Subcutaneous abdominal adipose tissue (tissue), 5 donors: ENCODE measurements at regions not wholly inside any gene's neighbourhood (a gene's known extent, or its start where the extent isn't known, plus 50 kb on each side); places are given as distances from the start of the nearest gene placed in this dataset.

Source experiments
- H3K27ac ChIP-seq: one replicate; pipeline ENCODE4 v1.7.0; 2013; ENCODE audit warnings: low read depth, mild to moderate bottlenecking, inconsistent platforms, low read length, moderate library complexity
- H3K27me3 ChIP-seq, 5 donors: one replicate each; pipeline ENCODE4 v1.7.0; 2013; ENCODE audit warnings: low read length in 5 of 5, inconsistent platforms in 1 of 5; ENCODE audit not compliant: control insufficient read depth in 5 of 5, insufficient read depth in 4 of 5
- H3K36me3 ChIP-seq, 5 donors: one replicate each; pipeline ENCODE4 v1.7.0; 2013; ENCODE audit warnings: low read length in 5 of 5; ENCODE audit not compliant: control insufficient read depth in 5 of 5, insufficient read depth in 5 of 5
- H3K4me1 ChIP-seq, 5 donors: one replicate each; pipeline ENCODE4 v1.7.0; 2013; ENCODE audit warnings: low read length in 5 of 5, mild to moderate bottlenecking in 3 of 5, moderate library complexity in 1 of 5; ENCODE audit not compliant: control insufficient read depth in 5 of 5, insufficient read depth in 5 of 5
- H3K4me3 ChIP-seq, 5 donors: one replicate each; pipeline ENCODE4 v1.7.0; 2013; ENCODE audit warnings: low read length in 5 of 5, low read depth in 1 of 5
- H3K9ac ChIP-seq, 5 donors: one replicate each; pipeline ENCODE4 v1.7.0; 2013; ENCODE audit warnings: low read length in 5 of 5, mild to moderate bottlenecking in 4 of 5, moderate library complexity in 3 of 5
- H3K9me3 ChIP-seq, 5 donors: one replicate each; pipeline ENCODE4 v1.7.0; 2013; ENCODE audit warnings: low read length in 5 of 5; ENCODE audit not compliant: control insufficient read depth in 5 of 5
- donor health status: healthy.
- donor health status: healthy.
- donor health status: healthy.
- donor health status: healthy.
- donor health status: healthy.

GRCh38 chr5:89864941-89865340, 544.6 kb downstream of the CETN3 start:
- Histone ChIP-seq H3K9me3 (no peaks in the 10 kb centered on the region), H3K36me3 (no peaks in the 10 kb centered on the region), H3K4me1 (no peaks in the 10 kb centered on the region), H3K9ac (no peak overlapping the region), H3K4me3 (no peak overlapping the region), H3K27me3 (no peaks in the 10 kb centered on the region), H3K27ac (no peak overlapping the region)

GRCh38 chr5:89857790-89858189, 551.8 kb downstream of the CETN3 start:
- no peak overlapping the region for H3K27ac ChIP-seq
- no peaks in the 10 kb centered on the region for H3K9me3 ChIP-seq
- H3K4me1 ChIP-seq, result no peaks in the 10 kb centered on the region
- no peaks in the 10 kb centered on the region for H3K36me3 ChIP-seq
- no peak overlapping the region for H3K4me3 ChIP-seq
- H3K9ac ChIP-seq, result no peak overlapping the region
- H3K27me3 ChIP-seq, result no peaks in the 10 kb centered on the region

GRCh38 chr5:89855417-89855816, 554.1 kb downstream of the CETN3 start:
- H3K27ac ChIP-seq, result no peak overlapping the region
- no peak overlapping the region for H3K9ac ChIP-seq
- H3K4me3 ChIP-seq, result no peak overlapping the region
- no peaks in the 10 kb centered on the region for H3K27me3 ChIP-seq
- H3K36me3 ChIP-seq, result no peaks in the 10 kb centered on the region
- H3K9me3 ChIP-seq, result no peaks in the 10 kb centered on the region
- H3K4me1 ChIP-seq, result peaks cover 0 to 1% (median 0%) of the 10 kb centered on the region in 5 donors

- Histone ChIP-seq H3K9ac (no peak overlapping the region), H3K4me1 (peaks cover 0 to 11% (median 0%) of the 10 kb centered on the region in 5 donors), H3K36me3 (no peaks in the 10 kb centered on the region), H3K4me3 (no peak overlapping the region), H3K9me3 (no peaks in the 10 kb centered on the region), H3K27ac (no peak overlapping the region), H3K27me3 (no peaks in the 10 kb centered on the region)
Measured at GRCh38 chr5:89851911-89852310, 557.6 kb downstream of the CETN3 start.

GRCh38 chr5:89850513-89850865, 559.1 kb downstream of the CETN3 start:
- Histone ChIP-seq H3K9me3 (no peaks in the 10 kb centered on the region), H3K9ac (no peak overlapping the region), H3K36me3 (no peaks in the 10 kb centered on the region), H3K4me3 (no peak overlapping the region), H3K4me1 (peaks cover 0 to 11% (median 0%) of the 10 kb centered on the region in 5 donors), H3K27ac (no peak overlapping the region), H3K27me3 (no peaks in the 10 kb centered on the region)

GRCh38 chr5:89849830-89850512, 559.6 kb downstream of the CETN3 start:
- no peaks in the 10 kb centered on the region for H3K9me3 ChIP-seq
- H3K27me3 ChIP-seq, result no peaks in the 10 kb centered on the region
- no peaks in the 10 kb centered on the region for H3K36me3 ChIP-seq
- H3K27ac ChIP-seq, result no peak overlapping the region
- peaks cover 0 to 11% (median 0%) of the 10 kb centered on the region in 5 donors for H3K4me1 ChIP-seq
- no peak overlapping the region for H3K9ac ChIP-seq
- H3K4me3 ChIP-seq, result no peak overlapping the region

- peaks cover 0 to 11% (median 0%) of the 10 kb centered on the region in 5 donors for H3K4me1 ChIP-seq
- H3K36me3 ChIP-seq, result no peaks in the 10 kb centered on the region
- H3K9ac ChIP-seq, result no peak overlapping the region
- H3K4me3 ChIP-seq, result no peak overlapping the region
- H3K27ac ChIP-seq, result no peak overlapping the region
- H3K27me3 ChIP-seq, result no peaks in the 10 kb centered on the region
- H3K9me3 ChIP-seq, result no peaks in the 10 kb centered on the region
Measured at GRCh38 chr5:89847743-89848142, 561.8 kb downstream of the CETN3 start.

- Histone ChIP-seq H3K4me3 (no peak overlapping the region), H3K9ac (no peak overlapping the region), H3K27me3 (no peaks in the 10 kb centered on the region), H3K27ac (no peak overlapping the region), H3K4me1 (peaks cover 0 to under 1% (median 0%) of the 10 kb centered on the region in 5 donors), H3K36me3 (no peaks in the 10 kb centered on the region), H3K9me3 (no peaks in the 10 kb centered on the region)
Measured at GRCh38 chr5:89844548-89844947, 565.0 kb downstream of the CETN3 start.

GRCh38 chr5:89842531-89842930, 567.0 kb downstream of the CETN3 start:
- Histone ChIP-seq H3K27me3 (no peaks in the 10 kb centered on the region), H3K4me1 (no peaks in the 10 kb centered on the region), H3K9me3 (no peaks in the 10 kb centered on the region), H3K9ac (no peak overlapping the region), H3K36me3 (no peaks in the 10 kb centered on the region), H3K27ac (no peak overlapping the region), H3K4me3 (no peak overlapping the region)

GRCh38 chr5:89840906-89841305, 568.6 kb downstream of the CETN3 start:
- no peaks in the 10 kb centered on the region for H3K27me3 ChIP-seq
- no peak overlapping the region for H3K4me3 ChIP-seq
- no peak overlapping the region for H3K9ac ChIP-seq
- H3K27ac ChIP-seq, result no peak overlapping the region
- no peaks in the 10 kb centered on the region for H3K4me1 ChIP-seq
- H3K36me3 ChIP-seq, result no peaks in the 10 kb centered on the region
- no peaks in the 10 kb centered on the region for H3K9me3 ChIP-seq
